HCT116 (cell line): ENCODE measurements at regions not wholly inside any gene's neighbourhood (a gene's known extent, or its start where the extent isn't known, plus 50 kb on each side); places are given as distances from the start of the nearest gene placed in this dataset.

Experiments used
- ATAC-seq: fragments of 200-7000 bp; cut with Tn5 transposase; 2 replicates; pipeline ENCODE4 v1.9.1; 2020; ENCODE audit warnings: mild to moderate bottlenecking, moderate library complexity
- BruUV-seq: library from RNA; stranded (reverse); fragments of 400-500 nt; replicated peaks from 2 replicates; lab custom pipeline; 2021; lab: Mats Ljungman, UMichigan
- CTCF ChIA-PET: fragments of 300-600 bp; sonication (Branson Sonifier 250); formaldehyde crosslinking; loops from one replicate; lab custom pipeline; 2021; ENCODE audit warnings: antibody characterized with exemption; lab: Charles Lee
- POLR2A ChIA-PET: fragments of 300-600, 350-600 bp; sonication (Branson Sonifier 250); formaldehyde crosslinking; loops from one replicate; lab custom pipeline; 2021; ENCODE audit warnings: antibody characterized with exemption; lab: Charles Lee
- RAD21 ChIA-PET, 2 experiments: fragments of 300-600 bp; sonication (Branson Sonifier 250); formaldehyde crosslinking; loops; one replicate each; lab custom pipeline; 2023; ENCODE audit warnings: low total read pairs in 2 of 2; ENCODE audit not compliant: uncharacterized antibody in 2 of 2, unreplicated experiment in 2 of 2, low non-redundant PET in 1 of 2; lab: Charles Lee
- DNase-seq: peaks from one replicate; pipeline ENCODE4 v3.0.0-alpha.2; 2010; ENCODE audit warnings: low read depth, low spot score
- H2AFZ ChIP-seq: fragments of 200-600 bp; shearing (Covaris generic), sonication (generic); 2 replicates; pipeline ENCODE4 v1.6.1; 2017; ENCODE audit warnings: low read depth, mixed run types, mixed read lengths, antibody characterized with exemption, low read length; ENCODE audit not compliant: poor library complexity, severe bottlenecking
- H3K27ac ChIP-seq: 2 replicates; pipeline ENCODE4 v1.5.1; 2012; ENCODE audit warnings: low read depth, low read length
- H3K27me3 ChIP-seq: fragments of 200-600 bp; sonication (generic); 2 replicates; pipeline ENCODE4 v1.6.1; 2016; ENCODE audit warnings: mixed run types, low read length, mixed read lengths; ENCODE audit not compliant: insufficient read depth
- H3K36me3 ChIP-seq, 2 experiments: fragments of 200-500 bp in 1 of 2; fragments of 200-600 bp in 1 of 2; sonication (Bioruptor generic) in 1 of 2; sonication (generic) in 1 of 2; 2 replicates each; pipeline versions ENCODE4 v1.5.1 to v1.6.1; 2014 to 2016; ENCODE audit warnings: low read length in 2 of 2, inconsistent platforms in 1 of 2, mixed read lengths in 1 of 2, mixed run types in 1 of 2; ENCODE audit not compliant: insufficient read depth in 2 of 2, control insufficient read depth in 1 of 2
- H3K4me1 ChIP-seq, 2 experiments: fragments of 200-600 bp in 1 of 2; sonication (generic) in 1 of 2; 2 replicates each; pipeline versions ENCODE4 v1.5.1 to v1.6.1; 2012 to 2017; ENCODE audit warnings: low read length in 2 of 2, inconsistent platforms in 1 of 2, mild to moderate bottlenecking in 1 of 2, mixed read lengths in 1 of 2, mixed run types in 1 of 2, moderate library complexity in 1 of 2; ENCODE audit not compliant: insufficient read depth in 2 of 2, control insufficient read depth in 1 of 2
- H3K4me2 ChIP-seq: fragments of 200-600 bp; sonication (generic); 2 replicates; pipeline ENCODE4 v1.6.1; 2017; ENCODE audit warnings: mixed run types, low read length, mixed read lengths
- H3K4me3 ChIP-seq, 2 experiments: fragments of 200-600 bp in 1 of 2; sonication (generic) in 1 of 2; replicated peaks in 1 of 2; 2 replicates each; pipeline ENCODE4 v1.5.1; 2011 to 2016; ENCODE audit warnings: low read length in 2 of 2, control low read depth in 1 of 2, low read depth in 1 of 2, mild to moderate bottlenecking in 1 of 2, mixed read lengths in 1 of 2, mixed run types in 1 of 2
- H3K79me2 ChIP-seq: fragments of 200-600 bp; sonication (generic); 2 replicates; pipeline ENCODE4 v1.6.1; 2017; ENCODE audit warnings: mild to moderate bottlenecking, mixed run types, low read length, moderate library complexity, mixed read lengths; ENCODE audit not compliant: insufficient read depth
- H3K9ac ChIP-seq: fragments of 200-600 bp; sonication (generic); 2 replicates; pipeline ENCODE4 v1.6.1; 2016; ENCODE audit warnings: low read length, mixed read lengths
- H3K9me2 ChIP-seq: fragments of 200-600 bp; sonication (generic), shearing (Covaris generic); 2 replicates; pipeline ENCODE4 v1.6.1; 2017; ENCODE audit warnings: mixed run types, mild to moderate bottlenecking, moderate library complexity; ENCODE audit not compliant: insufficient read depth
- H3K9me3 ChIP-seq, 2 experiments: fragments of 200-500 bp in 1 of 2; fragments of 200-600 bp in 1 of 2; sonication (Bioruptor generic) in 1 of 2; sonication (generic) in 1 of 2; 2 replicates each; pipeline ENCODE4 v1.6.1; 2014 to 2017; ENCODE audit warnings: low read length in 2 of 2, mixed read lengths in 2 of 2, inconsistent platforms in 1 of 2, low read depth in 1 of 2, mild to moderate bottlenecking in 1 of 2, mixed run types in 1 of 2, moderate library complexity in 1 of 2; ENCODE audit not compliant: control insufficient read depth in 1 of 2, insufficient read depth in 1 of 2
- H4K20me1 ChIP-seq: fragments of 200-600 bp; sonication (generic), shearing (Covaris generic); 2 replicates; pipeline ENCODE4 v1.6.1; 2017; ENCODE audit warnings: mixed run types, mild to moderate bottlenecking, moderate library complexity; ENCODE audit not compliant: insufficient read depth
- CBX3 ChIP-seq: IDR thresholded peaks from 2 replicates; pipeline ENCODE4 v1.6.1; 2012; ENCODE audit warnings: low read depth
- CEBPB ChIP-seq: IDR thresholded peaks from 2 replicates; pipeline ENCODE4 v1.6.1; 2012; ENCODE audit warnings: low read depth
- CTCF ChIP-seq, 3 experiments: fragments of 200-600 bp in 1 of 3; sonication (generic) in 1 of 3; IDR thresholded peaks in 2 of 3; conservative IDR thresholded peaks in 1 of 3; 2 replicates each; pipeline ENCODE4 v1.5.1; 2012 to 2017; ENCODE audit warnings: low read depth in 2 of 3, low read length in 2 of 3, antibody characterized with exemption in 1 of 3, borderline replicate concordance in 1 of 3, control low read depth in 1 of 3, mild to moderate bottlenecking in 1 of 3, mixed read lengths in 1 of 3, mixed run types in 1 of 3, moderate library complexity in 1 of 3; ENCODE audit not compliant: insufficient read depth in 1 of 3
- EGR1 ChIP-seq: IDR thresholded peaks from 2 replicates; pipeline ENCODE4 v1.6.1; 2012; ENCODE audit warnings: low read depth
- ELF1 ChIP-seq: IDR thresholded peaks from 2 replicates; pipeline ENCODE4 v1.6.1; 2012; ENCODE audit warnings: low read depth, borderline replicate concordance
- EZH2 ChIP-seq: fragments of 200-600 bp; sonication (generic); IDR thresholded peaks from 2 replicates; pipeline ENCODE4 v1.6.1; 2017; ENCODE audit warnings: antibody characterized with exemption, mixed run types
- FOSL1 ChIP-seq: IDR thresholded peaks from 2 replicates; pipeline ENCODE4 v1.6.1; 2012; ENCODE audit warnings: low read depth
- JUND ChIP-seq: IDR thresholded peaks from 2 replicates; pipeline ENCODE4 v1.6.1; 2012
- POLR2A ChIP-seq: IDR thresholded peaks from 2 replicates; pipeline ENCODE4 v1.7.0; 2011; ENCODE audit warnings: borderline replicate concordance; ENCODE audit not compliant: insufficient read depth, insufficient read length; ENCODE audit errors: extremely low read depth
- POLR2AphosphoS5 ChIP-seq: IDR thresholded peaks from 2 replicates; pipeline ENCODE4 v1.6.1; 2011; ENCODE audit warnings: mild to moderate bottlenecking, low read depth, low read length, moderate library complexity
- REST ChIP-seq: IDR thresholded peaks from 2 replicates; pipeline ENCODE4 v1.6.1; 2012; ENCODE audit warnings: low read depth
- SIN3A ChIP-seq: IDR thresholded peaks from 2 replicates; pipeline ENCODE4 v1.6.1; 2012; ENCODE audit warnings: low read depth
- SP1 ChIP-seq: IDR thresholded peaks from 2 replicates; pipeline ENCODE4 v1.6.1; 2012; ENCODE audit warnings: low read depth
- TCF7L2 ChIP-seq: IDR thresholded peaks from 2 replicates; pipeline ENCODE4 v1.7.0; 2011; ENCODE audit warnings: borderline replicate concordance, inconsistent platforms; ENCODE audit not compliant: insufficient read depth, insufficient read length; ENCODE audit errors: extremely low read depth
- YY1 ChIP-seq: IDR thresholded peaks from 2 replicates; pipeline ENCODE4 v1.6.1; 2011; ENCODE audit warnings: low read length, low read depth, moderate library complexity, mild to moderate bottlenecking; ENCODE audit not compliant: insufficient replicate concordance; ENCODE audit errors: extremely low read depth
- ZNF274 ChIP-seq: fragments of 200-500 bp; sonication (Bioruptor generic); IDR thresholded peaks from 2 replicates; pipeline ENCODE4 v1.6.1; 2014; ENCODE audit warnings: mild to moderate bottlenecking, low read depth, low read length, inconsistent platforms
- intact Hi-C: fragments of 100-400 bp; cut with micrococcal nuclease; formaldehyde crosslinking; loops from 2 replicates; pipeline ENCODE4 v1.10.0; 2022
- TF ChIP-seq, protein P1 (sequence below): IDR thresholded peaks from 2 replicates; pipeline ENCODE4 v1.6.1; 2012

DNA sequence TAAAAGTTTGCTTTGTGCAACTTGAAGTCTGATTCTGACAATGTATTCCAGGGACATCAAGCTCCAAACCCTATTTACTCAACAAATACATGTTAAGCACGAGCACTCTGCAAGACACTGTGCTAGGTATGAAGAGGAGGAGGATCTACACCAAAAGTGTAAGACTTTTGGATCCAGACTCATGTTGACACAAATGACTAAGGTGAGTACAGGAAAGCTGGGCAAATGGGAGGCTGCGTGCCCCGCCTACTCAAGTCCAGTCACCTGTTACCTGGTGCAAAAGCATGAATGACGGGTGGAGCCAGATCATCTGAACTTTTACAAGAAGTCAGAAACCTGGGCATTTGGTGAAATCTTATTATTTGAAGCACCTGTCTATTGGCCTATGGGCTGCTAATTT, 120.7 kb downstream of the ABCC12 start (continued):
- TF ChIP-seq CTCF (IDR thresholded peaks at IDR 0.05 in 2 of 3, conservative IDR thresholded peaks at IDR 0.05 in 1 of 3; ENCODE audit: borderline replicate concordance in 1 of 3, insufficient read depth in 1 of 3, low read depth in 2 of 3, low read length in 2 of 3) (no peak), EGR1 (no peak), SP1 (no peak), TCF7L2 (no peak), FOSL1 (no peak), CBX3 (no peak)

DNA sequence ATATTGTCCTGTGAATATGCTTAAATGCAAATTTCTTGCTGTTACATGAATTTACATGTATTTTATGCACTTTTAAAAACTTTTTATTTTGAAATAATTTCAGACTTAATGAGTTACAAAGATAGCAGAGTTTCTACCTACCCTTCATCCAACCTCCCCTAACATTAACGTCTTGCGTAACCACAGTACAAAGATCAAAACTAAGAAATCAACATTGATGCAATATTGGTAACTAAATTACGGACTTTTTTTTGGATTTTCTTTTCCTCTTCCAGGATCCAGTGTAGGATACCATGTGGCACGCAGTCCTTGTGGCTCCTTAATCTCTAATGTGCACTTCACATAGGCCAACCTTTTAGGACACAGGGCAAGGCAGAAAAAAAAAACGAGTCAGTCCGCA, 124.9 kb downstream of the ABCC12 start:
- ChIA-PET CTCF (no interaction called here), POLR2A (no interaction called here), RAD21 (no interaction called here)
- no peak for DNase-seq
- no TSS peak for BruUV-seq
- Histone ChIP-seq H3K9me2 (no peaks in the 10 kb centered on the region), H3K36me3 (no peaks in the 10 kb centered on the region), H2AFZ (no peak overlapping the region), H3K9ac (no peak overlapping the region), H3K4me1 (no peaks in the 10 kb centered on the region), H3K9me3 (no peaks in the 10 kb centered on the region), H3K27me3 (no peaks in the 10 kb centered on the region), H4K20me1 (no peaks in the 10 kb centered on the region), H3K27ac (no peak overlapping the region), H3K79me2 (no peaks in the 10 kb centered on the region), H3K4me2 (no peak overlapping the region)
- ATAC-seq = no peak
- intact Hi-C loops = no loop called here
- TF ChIP-seq JUND = no peak
- TF ChIP-seq SIN3A = no peak
- TF ChIP-seq POLR2A = no peak
- no peak for TF ChIP-seq TCF7L2
- no peak for TF ChIP-seq FOSL1
- no peak for TF ChIP-seq REST
- TF ChIP-seq ZNF274 = no peak
- no peak for TF ChIP-seq YY1
- no peak for TF ChIP-seq SP1
- TF ChIP-seq CEBPB = no peak
- TF ChIP-seq EZH2 = no peak
- TF ChIP-seq, protein P1, sequence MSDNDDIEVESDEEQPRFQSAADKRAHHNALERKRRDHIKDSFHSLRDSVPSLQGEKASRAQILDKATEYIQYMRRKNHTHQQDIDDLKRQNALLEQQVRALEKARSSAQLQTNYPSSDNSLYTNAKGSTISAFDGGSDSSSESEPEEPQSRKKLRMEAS = no peak
- TF ChIP-seq CBX3 = no peak
- TF ChIP-seq POLR2AphosphoS5 = no peak
- no peak for TF ChIP-seq ELF1
- TF ChIP-seq, all 23 proteins: peak for 0
- H3K4me3 ChIP-seq = no peak overlapping the region
